Right ventricle myocardium inferior (tissue), 1 donor: ENCODE measurements at regions not wholly inside any gene's neighbourhood (a gene's known extent, or its start where the extent isn't known, plus 50 kb on each side); places are given as distances from the start of the nearest gene placed in this dataset.

Experiments
- ATAC-seq: fragments of 200-7000 bp; cut with Tn5 transposase; one replicate; pipeline ENCODE4 v1.9.1; 2020; ENCODE audit warnings: mild to moderate bottlenecking, moderate library complexity
- DNase-seq: peaks from one replicate; pipeline ENCODE4 v3.0.0; 2021; ENCODE audit errors: missing footprints
- intact Hi-C: fragments of 100-400 bp; cut with DNase I; formaldehyde crosslinking; loops from one replicate; pipeline ENCODE4 v1.11.0; 2022
- donor health status: DM: no; HTN: yes; CAD: no; lungs with severe emphysema.

DNA sequence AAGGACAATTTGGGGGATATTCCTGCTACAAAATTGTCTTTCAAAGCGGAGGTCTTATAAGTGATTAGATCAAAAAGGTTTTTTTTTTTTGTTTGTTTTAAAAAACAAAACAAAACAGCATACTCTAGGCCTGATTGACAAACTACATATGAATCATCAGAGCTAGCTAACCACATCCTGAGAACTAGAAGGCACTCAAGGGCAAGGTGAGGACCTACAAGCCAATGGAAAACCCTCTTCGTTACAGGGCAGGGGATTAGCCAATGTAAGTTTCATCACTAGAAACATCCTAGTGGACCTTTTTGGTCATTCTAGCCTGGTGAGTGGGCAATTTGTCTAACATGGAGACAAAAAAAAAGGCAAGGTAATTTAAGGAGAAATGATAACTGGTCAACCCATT lies 428.6 kb downstream of the RFC3 start:
- intact Hi-C loops = no loop called here
- no peak for DNase-seq
- ATAC-seq = no peak

DNA sequence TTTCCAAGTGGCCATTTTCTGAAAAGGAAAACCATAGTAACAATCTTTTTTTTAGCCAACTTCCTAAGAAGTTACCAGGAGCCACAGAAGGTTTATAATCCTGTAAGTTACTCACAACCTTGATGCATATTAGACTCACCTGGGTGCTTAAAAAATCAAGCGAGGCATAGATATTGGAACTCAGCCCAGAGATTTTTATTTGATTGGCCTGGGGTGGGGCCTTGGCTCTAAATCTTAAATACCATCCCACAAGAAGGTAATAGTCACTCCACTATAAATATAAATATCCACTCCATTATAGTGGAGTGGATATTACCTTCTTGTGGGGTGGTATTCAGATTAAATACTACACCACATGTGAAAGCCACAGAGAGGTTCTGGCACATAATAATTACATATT lies 429.6 kb downstream of the RFC3 start:
- ATAC-seq (no peak), DNase-seq (no peak)
- intact Hi-C loops = no loop called here

DNA sequence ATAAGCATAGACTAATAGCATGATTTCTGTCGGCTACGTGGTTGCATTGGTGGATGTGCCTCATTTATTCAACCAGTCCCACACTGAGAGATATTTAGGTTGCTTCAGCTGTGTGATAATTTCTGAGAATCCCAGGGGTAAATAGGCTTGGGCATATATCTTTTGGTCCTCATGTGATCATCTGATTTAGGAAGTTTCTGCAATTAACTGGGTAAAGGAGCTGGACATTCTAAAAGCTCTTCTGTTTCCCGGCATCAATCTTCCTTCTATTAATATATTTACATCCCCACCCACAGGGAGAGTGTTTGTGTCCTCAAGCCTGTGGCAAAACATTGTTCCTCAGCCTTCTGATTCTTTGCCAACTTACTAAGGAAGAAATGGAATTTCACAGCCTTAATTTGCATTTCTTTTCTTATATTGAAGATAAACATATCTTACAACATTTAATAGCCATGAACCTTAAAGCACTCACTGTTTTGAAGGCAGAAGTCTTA lies 431.6 kb downstream of the RFC3 start:
- DNase-seq (no peak), ATAC-seq (no peak)
- intact Hi-C loops = no loop called here

DNA sequence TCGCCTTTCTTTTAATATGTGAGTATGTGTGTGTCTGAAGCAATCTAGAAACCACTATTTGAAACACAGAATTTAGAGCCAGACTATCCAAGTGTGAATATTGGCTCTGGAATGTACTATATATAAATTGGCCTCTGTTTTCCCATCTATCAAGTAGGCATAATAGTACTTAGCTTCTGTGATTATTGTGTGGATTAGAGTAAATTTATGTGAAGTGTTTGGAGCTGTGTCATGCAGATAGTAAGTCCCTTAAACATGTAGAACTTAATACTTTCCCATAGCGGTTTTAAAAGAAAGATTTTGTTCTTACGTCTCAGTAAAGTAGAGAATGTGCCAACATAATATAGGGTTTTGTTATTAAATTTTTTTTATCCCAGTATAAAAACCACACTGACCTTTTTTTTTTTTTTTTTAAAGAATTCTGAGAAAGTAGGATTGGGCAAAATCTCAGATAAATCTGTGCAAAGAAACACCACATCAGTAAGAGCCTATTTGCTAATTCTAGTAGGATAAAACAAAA lies 432.3 kb downstream of the RFC3 start:
- DNase-seq = no peak
- no peak for ATAC-seq
- intact Hi-C loops = no loop called here

DNA sequence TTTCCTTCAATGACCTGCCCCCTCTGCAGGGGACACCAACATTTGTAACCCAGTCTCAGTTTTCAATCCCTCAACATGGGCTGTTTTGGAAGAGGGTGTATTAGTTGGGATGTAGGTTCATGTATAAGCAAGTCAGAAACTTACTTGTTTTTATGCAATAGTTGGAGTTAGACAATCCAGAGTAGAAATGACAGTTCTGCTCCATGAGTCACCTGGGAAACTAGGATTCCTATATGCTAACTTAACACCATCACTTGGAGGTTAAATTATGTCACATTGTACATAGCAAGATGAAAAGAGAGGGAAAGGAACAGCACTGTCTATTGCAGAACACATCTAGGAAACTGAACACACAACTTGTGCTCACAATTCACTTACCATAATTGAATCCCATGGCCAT lies 436.4 kb downstream of the RFC3 start:
- ATAC-seq (no peak), DNase-seq (no peak)
- intact Hi-C loops = no loop called here

DNA sequence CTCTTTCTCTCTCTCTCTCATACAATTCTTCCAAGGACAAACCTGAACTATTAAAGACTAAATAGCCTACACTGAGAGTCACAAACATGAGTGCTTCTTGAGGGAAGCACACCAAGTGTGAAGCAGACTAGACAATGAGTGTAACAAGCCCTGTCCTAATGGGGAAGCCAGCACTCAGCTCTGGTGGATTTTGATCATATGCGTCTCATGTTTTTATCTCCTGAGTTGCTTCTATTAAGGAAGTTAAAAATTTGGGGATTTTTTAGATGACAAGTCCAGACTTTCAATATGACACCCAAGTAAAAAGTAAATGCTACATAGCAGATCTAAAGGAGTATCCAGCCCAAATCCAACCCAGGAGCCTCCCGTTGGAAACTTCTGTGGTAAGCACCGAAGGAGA lies 437.8 kb downstream of the RFC3 start:
- no peak for ATAC-seq
- no peak for DNase-seq
- intact Hi-C loops = no loop called here

DNA sequence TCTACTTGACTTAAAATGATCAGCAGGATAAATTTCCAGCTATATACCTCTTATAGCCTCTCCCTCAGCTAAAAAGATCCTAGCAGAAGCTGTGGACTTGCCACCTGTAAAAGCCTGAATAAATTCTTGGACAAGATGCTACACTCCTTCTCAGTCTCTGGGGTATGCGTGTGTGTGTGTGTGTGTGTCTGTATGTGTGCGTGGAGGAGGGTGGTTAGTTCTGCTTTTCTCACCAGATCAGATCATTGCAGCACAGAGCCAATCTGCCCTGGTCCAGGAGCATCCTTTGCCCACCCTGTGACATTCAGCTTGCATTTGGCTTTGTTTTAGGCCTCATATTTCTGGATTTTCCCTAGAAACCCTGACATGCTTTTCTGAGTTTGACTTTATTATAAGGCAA lies 438.3 kb downstream of the RFC3 start:
- DNase-seq = no peak
- no peak for ATAC-seq
- intact Hi-C loops = no loop called here

DNA sequence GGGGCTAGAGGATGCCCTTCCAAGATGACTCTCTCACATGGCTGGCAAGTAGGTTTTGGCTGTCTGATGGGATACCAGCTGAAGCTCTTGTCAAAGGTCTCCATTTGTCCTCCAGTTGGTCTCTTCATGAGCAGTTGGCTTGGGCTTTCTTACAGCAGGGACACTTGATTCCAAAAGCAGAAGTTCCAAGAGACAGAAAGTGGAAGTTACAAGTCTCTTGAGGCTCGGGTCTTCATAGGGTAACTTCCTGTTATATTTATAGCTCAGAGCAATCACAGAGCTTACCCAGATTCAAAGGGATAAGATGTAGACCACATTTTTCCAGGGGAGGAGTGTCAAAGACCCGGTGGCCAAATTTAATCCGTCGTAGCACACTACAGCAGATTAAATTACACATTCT lies 440.0 kb downstream of the RFC3 start:
- intact Hi-C loops = no loop called here
- DNase-seq (no peak), ATAC-seq (no peak)

DNA sequence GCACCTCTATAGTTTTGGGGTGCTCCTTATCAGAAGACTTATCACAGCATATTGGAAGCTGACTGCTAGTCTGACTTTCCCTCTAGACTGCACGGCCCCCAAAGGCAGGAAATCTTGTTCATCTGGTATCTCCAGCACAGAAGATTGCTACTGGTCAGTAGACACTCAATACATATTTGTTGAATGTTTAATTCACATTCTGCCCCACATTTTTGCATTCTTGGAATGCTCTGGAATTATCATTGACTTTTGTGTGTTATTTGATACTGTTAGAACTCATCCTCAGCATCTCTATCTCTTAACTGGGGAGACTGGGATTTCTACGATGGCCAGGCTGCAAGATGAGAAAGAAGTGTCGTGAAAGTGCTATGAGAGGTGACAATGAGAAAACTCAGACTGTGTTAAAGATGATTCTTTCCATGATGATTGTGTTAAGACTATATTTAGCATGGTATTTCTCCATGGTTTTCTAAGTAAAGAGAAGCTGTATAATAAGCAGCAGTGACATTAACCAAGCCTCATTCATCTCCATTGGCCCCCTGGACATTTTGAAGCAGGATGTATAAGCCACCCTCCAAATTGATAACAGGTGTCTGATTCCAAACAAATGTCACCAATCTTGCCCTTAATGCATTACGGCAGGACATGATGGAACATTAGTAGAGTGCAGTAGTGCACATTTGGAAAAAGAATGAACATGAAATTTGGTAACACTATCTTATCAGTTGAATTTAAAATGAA lies 440.9 kb downstream of the RFC3 start:
- no peak for ATAC-seq
- intact Hi-C loops = no loop called here

DNA sequence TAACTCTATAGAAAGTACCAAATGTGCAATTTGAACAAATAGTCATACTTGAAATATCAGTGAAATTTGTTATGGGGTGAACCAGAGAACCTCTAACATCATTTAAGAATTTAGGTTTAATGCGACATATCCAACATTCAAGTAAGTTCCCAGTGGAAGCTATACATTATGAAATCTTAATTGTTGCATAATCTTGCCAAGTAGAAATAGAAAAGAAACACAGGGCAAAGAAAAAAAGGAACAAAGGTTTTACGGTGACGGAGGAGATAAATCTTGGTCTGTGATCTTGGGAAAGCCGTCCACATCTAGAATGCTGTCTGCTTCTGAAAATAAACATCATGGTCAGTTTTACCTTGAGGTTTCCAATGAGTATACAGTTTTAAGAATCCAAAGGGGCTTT lies 445.7 kb downstream of the RFC3 start:
- ATAC-seq = no peak
- intact Hi-C loops = no loop called here

More for the DNA sequence above, 440.9 kb downstream of the RFC3 start:
- no peak for DNase-seq

DNA sequence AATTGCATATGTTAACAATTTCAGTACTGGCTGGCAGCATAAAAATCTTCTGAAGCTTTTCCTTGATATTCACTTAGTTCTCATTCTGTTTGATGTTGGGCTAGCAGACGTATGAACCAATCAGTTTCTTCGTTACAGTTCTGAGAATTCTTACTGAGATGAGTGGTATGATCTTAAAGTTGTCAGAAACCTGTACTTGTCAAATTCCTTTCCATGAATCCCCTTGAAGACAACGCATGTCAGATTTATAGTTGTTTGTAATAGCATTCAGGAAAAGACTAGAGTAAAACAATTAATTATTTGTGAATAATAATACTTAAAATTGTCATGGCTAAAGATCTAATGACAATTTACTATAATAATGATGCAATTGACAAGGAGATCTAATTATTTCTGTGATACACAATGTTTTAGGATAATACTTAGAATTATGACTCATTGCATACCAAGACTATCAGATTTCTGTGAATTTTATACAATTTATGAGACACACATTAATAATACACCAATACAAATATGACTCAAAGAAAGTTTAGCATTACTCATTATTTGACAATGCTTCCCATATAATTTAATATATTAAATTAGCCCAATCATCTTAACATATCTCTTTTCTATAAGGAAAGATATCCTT lies 447.2 kb downstream of the RFC3 start:
- ATAC-seq = no peak
- intact Hi-C loops = no loop called here
- no peak for DNase-seq

More for the DNA sequence above, 445.7 kb downstream of the RFC3 start:
- no peak for DNase-seq

DNA sequence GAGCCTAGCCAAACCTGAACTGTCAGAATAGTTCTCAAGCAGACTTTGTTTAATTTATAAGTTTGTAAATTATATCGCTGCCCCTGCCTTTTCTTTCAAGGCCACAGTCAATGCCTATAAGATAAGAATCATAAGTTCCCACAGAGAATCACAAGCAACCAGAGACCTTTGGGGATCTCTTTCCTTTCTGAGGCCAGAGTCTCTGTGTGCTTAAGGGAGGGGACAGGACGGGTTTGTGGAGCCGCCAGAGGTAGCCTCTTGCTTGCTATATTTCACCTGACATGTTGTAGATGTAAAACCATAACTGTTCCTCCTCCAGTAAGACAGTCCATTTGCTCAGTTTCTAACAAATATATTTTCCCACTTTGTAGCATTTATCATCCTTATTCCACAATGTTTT lies 458.8 kb downstream of the RFC3 start:
- no peak for DNase-seq
- intact Hi-C loops = no loop called here

DNA sequence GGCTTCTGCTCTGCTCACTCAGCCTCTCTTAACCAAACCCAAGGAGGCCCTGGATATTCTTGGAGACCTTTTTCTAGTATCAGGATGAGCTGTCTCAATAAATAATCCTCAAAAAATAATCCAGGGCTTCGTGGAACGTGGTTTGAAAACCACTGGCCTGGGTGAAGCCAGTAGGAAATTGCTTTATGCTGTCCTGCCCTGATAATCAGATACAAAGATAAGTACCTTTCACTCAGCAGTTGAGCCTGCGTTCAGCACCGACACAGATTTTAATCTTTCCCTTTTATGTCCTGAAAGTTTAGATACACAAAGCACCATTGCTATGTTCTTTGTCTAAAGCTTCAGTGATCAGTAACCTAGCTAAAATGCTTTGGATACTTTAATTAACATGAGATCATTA lies 460.0 kb downstream of the RFC3 start:
- ATAC-seq (no peak), DNase-seq (no peak)
- intact Hi-C loops = no loop called here

More for the DNA sequence above, 458.8 kb downstream of the RFC3 start:
- ATAC-seq = no peak

DNA sequence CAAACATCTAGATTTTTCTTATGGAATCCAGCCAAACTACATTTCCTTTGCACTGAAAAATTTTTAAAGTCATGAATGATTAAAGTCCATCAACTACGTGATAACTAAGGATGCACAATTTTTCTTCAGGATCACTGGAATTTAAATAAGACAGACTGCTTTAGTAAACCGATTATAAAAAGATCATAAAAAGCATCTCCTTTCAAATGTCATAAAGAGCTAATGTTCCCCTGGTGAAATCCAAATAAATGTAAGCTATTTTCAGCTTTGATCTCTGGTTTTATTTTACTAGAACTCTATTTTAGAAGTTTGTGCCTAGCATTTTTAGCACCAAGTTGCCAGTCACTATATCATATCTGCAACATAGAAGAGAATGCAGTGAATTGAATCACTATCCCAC lies 460.8 kb downstream of the RFC3 start:
- intact Hi-C loops = no loop called here
- ATAC-seq (no peak), DNase-seq (no peak)

DNA sequence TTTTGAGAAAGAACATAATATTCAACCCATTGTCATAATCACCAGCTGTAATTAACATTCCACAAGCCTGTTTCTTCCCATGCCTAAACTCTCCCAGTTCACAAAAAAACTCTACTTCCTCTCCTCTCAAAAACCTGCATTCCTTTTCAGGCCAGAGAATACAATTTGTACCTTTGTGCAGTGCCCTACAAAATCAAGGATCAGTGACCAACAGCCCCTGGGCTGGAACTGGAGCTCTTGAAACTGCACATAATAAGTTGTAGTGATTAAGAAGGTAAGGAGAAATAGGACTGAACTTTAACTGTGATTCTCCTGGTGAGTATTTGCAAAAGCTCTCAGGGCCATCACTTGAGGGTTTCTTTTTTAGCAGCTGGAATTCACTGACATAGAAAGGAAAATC lies 472.7 kb downstream of the RFC3 start:
- intact Hi-C loops = no loop called here
- no peak for DNase-seq
- ATAC-seq = no peak

DNA sequence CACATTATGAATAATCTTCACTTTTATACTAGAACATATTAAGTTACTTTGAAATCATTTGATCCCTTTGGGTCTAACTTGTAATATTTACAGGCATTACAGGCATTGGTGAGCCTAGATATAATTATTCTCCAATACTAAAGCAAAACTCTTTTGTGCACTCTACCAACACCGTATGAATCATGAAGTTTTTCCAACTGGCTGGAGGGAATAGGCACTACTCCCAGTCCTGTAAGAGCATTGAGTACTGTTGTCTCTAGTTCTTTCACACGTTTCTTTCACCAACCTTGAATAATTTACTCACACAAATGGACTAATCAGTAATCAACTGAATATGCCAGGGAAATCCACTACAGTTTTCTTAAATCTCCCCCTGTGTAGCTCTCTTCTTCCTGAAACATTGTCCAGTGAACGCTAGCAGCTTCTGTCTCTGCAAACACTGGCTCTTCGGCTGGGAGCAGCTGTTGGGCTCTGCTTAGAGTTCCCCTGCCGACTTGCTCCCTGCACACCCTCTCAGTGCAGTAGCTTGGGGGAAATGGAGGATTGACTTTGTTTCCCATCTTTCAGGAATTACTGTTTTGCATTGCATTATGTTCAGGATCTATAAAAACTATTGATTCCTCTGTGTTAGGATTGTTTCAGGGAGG lies 476.7 kb downstream of the RFC3 start:
- ATAC-seq (peak; percentile 57), DNase-seq (no peak)
- intact Hi-C loops = no loop called here

DNA sequence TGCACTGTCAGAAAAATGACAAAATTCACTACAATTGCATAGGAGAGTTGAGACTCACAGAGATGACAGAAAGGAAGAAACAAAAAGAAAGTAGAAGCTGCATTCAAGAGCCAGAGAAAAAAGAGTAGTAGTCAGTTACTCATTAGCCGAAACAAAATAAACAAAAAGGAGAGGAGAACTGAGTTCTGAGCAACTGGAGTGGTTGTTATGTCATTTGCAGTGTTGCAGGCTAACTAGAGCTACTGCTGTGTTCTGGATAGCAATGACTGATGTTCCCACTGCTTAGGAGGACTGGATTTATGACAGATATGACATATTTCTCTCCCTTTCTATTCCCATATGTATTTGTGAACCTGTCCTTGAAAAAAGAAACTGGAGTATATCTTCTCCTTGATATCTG lies 482.6 kb downstream of the RFC3 start:
- intact Hi-C loops = no loop called here
- DNase-seq (no peak), ATAC-seq (no peak)

DNA sequence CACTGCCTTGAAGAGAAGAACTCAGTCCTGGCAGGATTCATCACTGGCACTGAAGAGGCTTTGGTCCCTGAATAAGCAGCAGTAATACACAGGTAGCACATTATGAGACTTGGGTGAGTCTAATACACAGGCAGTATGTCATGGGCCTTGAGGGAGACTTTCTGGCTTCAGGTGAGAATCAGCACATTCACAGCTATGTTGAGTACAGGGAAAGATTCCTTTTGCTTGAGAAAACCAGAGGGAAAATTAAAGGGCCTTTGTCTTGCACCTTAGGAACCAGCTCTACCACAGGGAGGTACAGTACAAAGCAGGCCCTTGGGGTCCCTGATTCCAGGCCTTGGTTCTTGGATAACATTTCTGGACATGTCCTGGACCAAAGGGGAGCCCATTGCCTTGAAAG lies 484.6 kb downstream of the RFC3 start:
- intact Hi-C loops = no loop called here
- ATAC-seq = no peak
- DNase-seq = no peak

DNA sequence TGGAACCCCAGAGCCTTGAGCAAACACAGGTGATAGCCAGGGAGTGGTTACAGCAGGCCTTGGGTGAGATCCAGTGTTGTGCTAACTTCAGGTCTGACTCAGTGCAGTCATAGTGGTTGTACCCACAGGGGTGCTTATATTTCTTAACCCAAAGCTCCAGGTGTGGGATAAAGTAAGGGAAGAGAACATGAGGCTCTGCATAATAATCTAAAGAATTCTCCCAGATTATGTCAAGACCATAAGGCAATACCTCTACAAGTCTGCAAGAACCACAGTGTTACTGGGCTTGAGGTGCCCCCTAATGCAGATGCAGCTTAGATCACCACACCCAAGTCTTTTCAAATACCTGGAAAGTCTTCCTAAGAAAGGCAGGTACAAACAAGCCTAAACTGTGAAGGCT lies 485.4 kb downstream of the RFC3 start:
- ATAC-seq (no peak), DNase-seq (no peak)
- intact Hi-C loops = no loop called here

DNA sequence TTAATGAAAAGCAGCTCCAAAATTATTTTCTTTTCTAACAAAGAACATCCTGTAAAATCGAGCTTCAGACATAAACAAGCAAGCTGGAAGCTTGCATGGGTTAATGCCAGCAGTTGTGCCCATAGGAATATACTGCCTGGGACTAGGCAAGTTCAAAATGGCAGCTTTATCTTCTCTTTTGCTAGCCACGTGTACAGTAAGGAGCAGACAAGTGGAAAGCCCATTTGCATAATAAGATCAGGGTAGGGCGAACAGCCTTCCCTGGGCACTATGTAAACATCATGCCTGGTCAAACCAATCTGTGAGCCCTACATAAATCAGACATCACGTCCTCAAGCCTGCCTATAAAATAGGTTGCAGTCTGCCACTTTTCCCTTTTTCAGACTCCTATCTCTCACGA lies 489.7 kb downstream of the RFC3 start:
- intact Hi-C loops = no loop called here
- DNase-seq = no peak
- no peak for ATAC-seq
